ENCODE measurements at regions not wholly inside any gene's neighbourhood (a gene's known extent, or its start where the extent isn't known, plus 50 kb on each side); places are given as distances from the start of the nearest gene placed in this dataset.

DNA sequence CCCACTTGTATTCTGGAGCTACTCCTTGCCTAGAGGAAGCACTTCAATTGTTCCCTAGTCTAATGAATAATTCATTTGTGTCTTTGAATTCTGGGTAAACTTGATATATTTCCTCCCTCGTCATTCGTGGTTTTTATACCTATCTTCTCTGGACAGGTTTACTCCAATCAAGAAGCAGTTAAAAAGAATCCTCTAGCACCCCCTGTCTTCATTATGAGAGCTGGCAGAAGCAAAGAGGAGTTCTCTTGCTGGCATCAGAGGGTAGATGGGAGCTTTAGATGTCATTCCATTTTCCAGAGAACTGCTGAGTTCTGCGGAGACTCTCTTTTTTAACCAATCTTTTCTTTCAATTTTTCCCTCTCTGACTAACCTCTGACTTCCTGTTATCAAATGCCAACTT lies 627.7 kb downstream of the FGF9 start:
- H3K4me1 ChIP-seq (replicated peaks in 1 of 4; ENCODE audit: control insufficient read depth in 3 of 4, insufficient read depth in 4 of 4, low read length in 3 of 4), result no peaks in the 10 kb centered on the region
- H3K23me2 ChIP-seq (ENCODE audit: low read depth, low read length), result no peaks in the 10 kb centered on the region
- H3K56ac ChIP-seq (replicated peaks; ENCODE audit: insufficient read length, low read depth, low read length), result no peak overlapping the region
- 85% methylated on average over 3 of the region's 3 CpGs; no CpG with 5 or more reads in 1 of the 2 experiments for WGBS, 2 experiments (ENCODE audit: extremely low coverage in 1 of 2, insufficient coverage in 1 of 2, insufficient read length in 1 of 2, insufficient replicate concordance in 2 of 2, low coverage in 1 of 2, low lambda C conversion rate in 2 of 2, missing lambda C conversion rate in 1 of 2)
- no peak overlapping the region for H2BK20ac ChIP-seq (ENCODE audit: low read length)
- peak; percentile 39 for FAIRE-seq
- no peak overlapping the region for H3K4me2 ChIP-seq (ENCODE audit: insufficient read depth in 1 of 2, low read depth in 2 of 2, low read length in 2 of 2)
- no peak overlapping the region for H2BK15ac ChIP-seq (ENCODE audit: low read length)
- H4K8ac ChIP-seq (ENCODE audit: extremely low read depth, insufficient read depth, low read length), result no peak overlapping the region
- H3K27ac ChIP-seq (ENCODE audit: low read depth, low read length), result no peak overlapping the region
- no peak overlapping the region for H3K9ac ChIP-seq (replicated peaks in 1 of 4; ENCODE audit: extremely low read depth in 1 of 4, low read depth in 3 of 4, low read length in 3 of 4)
- TF ChIP-seq RAD21 (IDR thresholded peaks at IDR 0.05 in 1 of 2, conservative IDR thresholded peaks at IDR 0.05 in 1 of 2; ENCODE audit: low read depth in 2 of 2, low read length in 2 of 2) (peak; percentile 50 to 53), CTCF (IDR thresholded peaks at IDR 0.05; ENCODE audit: control extremely low read depth in 1 of 3, insufficient read depth in 1 of 3, low read depth in 1 of 3, low read length in 3 of 3) (peak in 1 of 3 experiments; percentile 24; a peak in 2 of 4 replicates), POLR2AphosphoS5 (IDR thresholded peaks at IDR 0.05; ENCODE audit: low read depth, low read length) (no peak)
- no peaks in the 10 kb centered on the region for H3K27me3 ChIP-seq (replicated peaks in 1 of 4; ENCODE audit: control insufficient read depth in 3 of 4, extremely low read depth in 1 of 4, insufficient read depth in 3 of 4, low read length in 3 of 4)
- no peak overlapping the region for H2BK120ac ChIP-seq (replicated peaks; ENCODE audit: low read depth, low read length)
- no peak overlapping the region for H2AK5ac ChIP-seq (ENCODE audit: low read depth, low read length)
- peaks cover 9 to 12% of the 10 kb centered on the region in 2 experiments for H3K9me3 ChIP-seq (ENCODE audit: insufficient read depth in 2 of 2, low read depth in 1 of 2, low read length in 1 of 2)
- H2BK5ac ChIP-seq (ENCODE audit: low read depth, low read length), result no peak overlapping the region
- H3K23ac ChIP-seq (ENCODE audit: insufficient read length), result no peak overlapping the region
- no peak overlapping the region for H3K4me3 ChIP-seq (ENCODE audit: extremely low read depth in 1 of 4, insufficient read depth in 2 of 4, low read depth in 3 of 4, low read length in 4 of 4)
- no peak overlapping the region for H4K91ac ChIP-seq (replicated peaks; ENCODE audit: insufficient read length, low read length)
- no peak overlapping the region for H2AFZ ChIP-seq (ENCODE audit: low read length)
- no peaks in the 10 kb centered on the region for H4K20me1 ChIP-seq (replicated peaks in 1 of 2; ENCODE audit: control insufficient read depth in 1 of 2, insufficient read depth in 2 of 2, low read length in 2 of 2)
- H3K79me2 ChIP-seq (ENCODE audit: control insufficient read depth in 1 of 2, insufficient read depth in 2 of 2, low read length in 2 of 2), result no peaks in the 10 kb centered on the region
- no peak overlapping the region for H3K14ac ChIP-seq (ENCODE audit: insufficient read length)
- DNase-seq (ENCODE audit: low read depth in 1 of 2, low spot score in 2 of 2), result no peak
- H3K4ac ChIP-seq (replicated peaks; ENCODE audit: insufficient read length, low read depth, low read length), result no peak overlapping the region
- ChIA-PET CTCF (ENCODE audit: partially characterized antibody) (interaction anchor here (0.6 to 1.4 kb wide), 5 partner anchors 12 to 389 kb away, joined by 3 read pairs; no protein-coding TSS in a partner anchor), POLR2A (ENCODE audit: partially characterized antibody) (no interaction called here)
- no peak overlapping the region for H3K18ac ChIP-seq (ENCODE audit: extremely low read depth, low read length)
- H2BK12ac ChIP-seq (ENCODE audit: low read depth, low read length), result no peak overlapping the region
- no peaks in the 10 kb centered on the region for H3K79me1 ChIP-seq (ENCODE audit: low read depth, low read length)
- no peak overlapping the region for H4K5ac ChIP-seq (ENCODE audit: insufficient read length, low read depth, low read length)
- no peaks in the 10 kb centered on the region for H3K36me3 ChIP-seq (ENCODE audit: control insufficient read depth in 2 of 4, insufficient read depth in 4 of 4, low read length in 3 of 4)
